Lung (tissue), 9 donors: ENCODE measurements at regions not wholly inside any gene's neighbourhood (a gene's known extent, or its start where the extent isn't known, plus 50 kb on each side); places are given as distances from the start of the nearest gene placed in this dataset.
"Not testable (repeated sequence)": the region's sequence is repeated elsewhere in the genome, so short reads cannot be mapped to it uniquely, and the experiment has no call there.

ENCODE experiments used
- ATAC-seq: fragments of 200-7000 bp; cut with Tn5 transposase; one replicate; pipeline ENCODE4 v1.9.1; 2020; ENCODE audit warnings: moderate number of reproducible peaks; ENCODE audit not compliant: insufficient read depth, low FRiP score
- DNase-seq, 3 donors: peaks; one replicate each; pipeline ENCODE4 v3.0.0-alpha.2; 2013 to 2017
- H3K27ac ChIP-seq, 2 donors: one replicate each; pipeline ENCODE4 v1.5.1; 2013; ENCODE audit warnings: mild to moderate bottlenecking in 2 of 2, moderate library complexity in 2 of 2, control low read depth in 1 of 2, inconsistent platforms in 1 of 2, low read depth in 1 of 2, low read length in 1 of 2
- H3K27me3 ChIP-seq, 3 donors: one replicate each; pipeline ENCODE4 v1.5.1; 2013; ENCODE audit warnings: low read length in 2 of 3; ENCODE audit not compliant: control insufficient read depth in 3 of 3, insufficient read depth in 3 of 3
- H3K36me3 ChIP-seq, 4 donors: one replicate each; pipeline ENCODE4 v1.5.1; 2013; ENCODE audit warnings: low read length in 4 of 4, mild to moderate bottlenecking in 1 of 4, moderate library complexity in 1 of 4; ENCODE audit not compliant: control insufficient read depth in 4 of 4, insufficient read depth in 4 of 4
- H3K4me1 ChIP-seq, 5 donors: one replicate each; pipeline ENCODE4 v1.5.1; 2013; ENCODE audit warnings: low read length in 5 of 5, mild to moderate bottlenecking in 2 of 5, moderate library complexity in 1 of 5; ENCODE audit not compliant: control insufficient read depth in 5 of 5, insufficient read depth in 5 of 5
- H3K4me3 ChIP-seq: one replicate; pipeline ENCODE4 v1.5.1; 2013; ENCODE audit warnings: mild to moderate bottlenecking, control low read depth, moderate library complexity
- H3K9ac ChIP-seq, 2 donors: one replicate each; pipeline ENCODE4 v1.5.1; 2013; ENCODE audit warnings: low read length in 2 of 2, control low read depth in 1 of 2; ENCODE audit not compliant: insufficient read depth in 1 of 2
- H3K9me3 ChIP-seq, 4 donors: one replicate each; pipeline ENCODE4 v1.5.1; 2013; ENCODE audit warnings: low read length in 3 of 4, mild to moderate bottlenecking in 1 of 4, moderate library complexity in 1 of 4; ENCODE audit not compliant: control insufficient read depth in 4 of 4, insufficient read depth in 3 of 4
- WGBS, 2 donors: extraction: QIAGEN DNeasy Blood & Tissue Kit; methylation state at CpG; one replicate each; pipeline ENCODE4 v1.1.7; 2013; 5-methylcytosine and 5-hydroxymethylcytosine counted together
- donor health status: Bipolar disorder and iron deficiency.
- donor health status: healthy.
- donor health status: DM: yes; HTN: yes; CAD: no.

- H3K9me3 ChIP-seq, H3K9ac ChIP-seq, ATAC-seq, H3K36me3 ChIP-seq, DNase-seq, H3K27ac ChIP-seq, H3K4me3 ChIP-seq, H3K27me3 ChIP-seq, H3K4me1 ChIP-seq: not testable (repeated sequence)
- WGBS, 2 donors, result no CpG with 5 or more reads among the region's 2 CpGs
Measured at GRCh38 chr1:149336082-149336481, 138.8 kb upstream of the NBPF19 start.

- H3K27me3 ChIP-seq, DNase-seq, H3K27ac ChIP-seq, H3K4me1 ChIP-seq, H3K4me3 ChIP-seq, H3K9me3 ChIP-seq, H3K36me3 ChIP-seq, H3K9ac ChIP-seq: not testable (repeated sequence)
- WGBS, 2 donors, result no CpG with 5 or more reads among the region's 18 CpGs
- ATAC-seq, result peak; percentile 47
Measured at GRCh38 chr1:149338221-149338691, 136.6 kb upstream of the NBPF19 start.

- H3K9ac ChIP-seq, H3K27ac ChIP-seq, H3K4me1 ChIP-seq, H3K27me3 ChIP-seq, DNase-seq, H3K36me3 ChIP-seq, H3K9me3 ChIP-seq, H3K4me3 ChIP-seq, ATAC-seq: not testable (repeated sequence)
- WGBS, 2 donors, result no CpG with 5 or more reads among the region's 7 CpGs
Measured at GRCh38 chr1:149338698-149339097, 136.1 kb upstream of the NBPF19 start.

- H3K4me3 ChIP-seq, ATAC-seq, H3K27me3 ChIP-seq, H3K36me3 ChIP-seq, H3K9me3 ChIP-seq, H3K4me1 ChIP-seq, H3K9ac ChIP-seq, DNase-seq, H3K27ac ChIP-seq: not testable (repeated sequence)
- WGBS, 2 donors, result no CpG with 5 or more reads among the region's 1 CpG
Measured at GRCh38 chr1:149349448-149349847, 125.4 kb upstream of the NBPF19 start.

GRCh38 chr1:149352205-149352604 is 122.6 kb upstream of the NBPF19 start:
- H3K4me1 ChIP-seq, DNase-seq, H3K27ac ChIP-seq, ATAC-seq, H3K4me3 ChIP-seq, H3K27me3 ChIP-seq, H3K9ac ChIP-seq, H3K9me3 ChIP-seq, H3K36me3 ChIP-seq: not testable (repeated sequence)
- WGBS, 2 donors, result no CpG with 5 or more reads among the region's 1 CpG

- H3K27me3 ChIP-seq, H3K9ac ChIP-seq, H3K27ac ChIP-seq, H3K36me3 ChIP-seq, ATAC-seq, DNase-seq, H3K4me3 ChIP-seq, H3K4me1 ChIP-seq, H3K9me3 ChIP-seq: not testable (repeated sequence)
- no CpG with 5 or more reads among the region's 2 CpGs for WGBS, 2 donors
Measured at GRCh38 chr1:149354579-149354978, 120.3 kb upstream of the NBPF19 start.

GRCh38 chr1:149355748-149356147 is 119.1 kb upstream of the NBPF19 start:
- not testable (repeated sequence) for ATAC-seq, H3K4me1 ChIP-seq, H3K4me3 ChIP-seq, H3K9me3 ChIP-seq, H3K36me3 ChIP-seq, H3K27ac ChIP-seq, H3K9ac ChIP-seq, H3K27me3 ChIP-seq, DNase-seq
- WGBS, 2 donors, result no CpG with 5 or more reads among the region's 1 CpG

- H3K4me3 ChIP-seq, H3K36me3 ChIP-seq, H3K4me1 ChIP-seq, H3K27ac ChIP-seq, DNase-seq, H3K27me3 ChIP-seq, H3K9ac ChIP-seq, H3K9me3 ChIP-seq: not testable (repeated sequence)
- WGBS, 2 donors, result no CpG with 5 or more reads among the region's 4 CpGs
- peak; percentile 75 for ATAC-seq
Measured at GRCh38 chr1:149356152-149356551, 118.7 kb upstream of the NBPF19 start.

GRCh38 chr1:149360351-149360750 is 114.5 kb upstream of the NBPF19 start:
- ATAC-seq, H3K9me3 ChIP-seq, H3K4me1 ChIP-seq, H3K9ac ChIP-seq, H3K27ac ChIP-seq, DNase-seq, H3K36me3 ChIP-seq, H3K27me3 ChIP-seq, H3K4me3 ChIP-seq: not testable (repeated sequence)
- WGBS, 2 donors, result no CpG with 5 or more reads among the region's 3 CpGs
